GM21717 (cell line): ENCODE measurements at regions not wholly inside any gene's neighbourhood (a gene's known extent, or its start where the extent isn't known, plus 50 kb on each side); places are given as distances from the start of the nearest gene placed in this dataset.
"Not testable (repeated sequence)": the region's sequence is repeated elsewhere in the genome, so short reads cannot be mapped to it uniquely, and the experiment has no call there.

Source experiments
- ATAC-seq: cut with Tn5 transposase; IDR thresholded peaks from one replicate; pipeline ENCODE4 v1.9.1; 2021; ENCODE audit warnings: mild to moderate bottlenecking, moderate library complexity; ENCODE audit not compliant: unreplicated experiment

- ATAC-seq = no peak
Observed at GRCh38 chr7:96770758-96771157, 61.1 kb upstream of the SEM1 start.

- ATAC-seq = no peak
Observed at GRCh38 chr7:96772139-96772694, 62.6 kb upstream of the SEM1 start.

GRCh38 chr7:96773483-96773882 is 63.8 kb upstream of the SEM1 start:
- no peak for ATAC-seq

GRCh38 chr7:96774358-96774757 is 64.7 kb upstream of the SEM1 start:
- no peak for ATAC-seq

GRCh38 chr7:96775046-96775445 is 65.4 kb upstream of the SEM1 start:
- no peak for ATAC-seq

GRCh38 chr7:96778263-96778662 is 68.6 kb upstream of the SEM1 start:
- ATAC-seq = no peak

- no peak for ATAC-seq
Observed at GRCh38 chr7:96781919-96782318, 72.3 kb upstream of the SEM1 start.

GRCh38 chr7:96782686-96783298 is 73.1 kb upstream of the SEM1 start:
- not testable (repeated sequence) for ATAC-seq

GRCh38 chr7:96784597-96784996 is 75.0 kb upstream of the SEM1 start:
- no peak for ATAC-seq

- no peak for ATAC-seq
Observed at GRCh38 chr7:96786261-96786997, 76.8 kb upstream of the SEM1 start.

- ATAC-seq = no peak
Observed at GRCh38 chr7:96786998-96787395, 77.4 kb upstream of the SEM1 start.

GRCh38 chr7:96789914-96790313 is 80.3 kb upstream of the SEM1 start:
- no peak for ATAC-seq

- no peak for ATAC-seq
Observed at GRCh38 chr7:96792115-96792514, 82.5 kb upstream of the SEM1 start.

- ATAC-seq = no peak
Observed at GRCh38 chr7:96794063-96794462, 84.4 kb upstream of the SEM1 start.

- no peak for ATAC-seq
Observed at GRCh38 chr7:96800122-96800521, 90.5 kb upstream of the SEM1 start.

- no peak for ATAC-seq
Observed at GRCh38 chr7:96800824-96801223, 91.2 kb upstream of the SEM1 start.

GRCh38 chr7:96819111-96819700 is 109.6 kb upstream of the SEM1 start:
- ATAC-seq = no peak

GRCh38 chr7:96821131-96821530 is 111.5 kb upstream of the SEM1 start:
- ATAC-seq = not testable (repeated sequence)

GRCh38 chr7:96822824-96823223 is 113.2 kb upstream of the SEM1 start:
- ATAC-seq = no peak

- ATAC-seq = no peak
Observed at GRCh38 chr7:96823274-96823673, 113.6 kb upstream of the SEM1 start.

- no peak for ATAC-seq
Observed at GRCh38 chr7:96824686-96825085, 115.0 kb upstream of the SEM1 start.

- no peak for ATAC-seq
Observed at GRCh38 chr7:96825285-96825684, 115.6 kb upstream of the SEM1 start.
